HG03097 (cell line): ENCODE measurements at regions not wholly inside any gene's neighbourhood (a gene's known extent, or its start where the extent isn't known, plus 50 kb on each side); places are given as distances from the start of the nearest gene placed in this dataset.

Experiments
- ATAC-seq: cut with Tn5 transposase; IDR thresholded peaks from one replicate; pipeline ENCODE4 v1.9.1; 2021; ENCODE audit not compliant: unreplicated experiment, low FRiP score

- no peak for ATAC-seq
These were observed 97.9 kb downstream of the C17orf67 start for GRCh38 chr17:56735842-56736241.

DNA sequence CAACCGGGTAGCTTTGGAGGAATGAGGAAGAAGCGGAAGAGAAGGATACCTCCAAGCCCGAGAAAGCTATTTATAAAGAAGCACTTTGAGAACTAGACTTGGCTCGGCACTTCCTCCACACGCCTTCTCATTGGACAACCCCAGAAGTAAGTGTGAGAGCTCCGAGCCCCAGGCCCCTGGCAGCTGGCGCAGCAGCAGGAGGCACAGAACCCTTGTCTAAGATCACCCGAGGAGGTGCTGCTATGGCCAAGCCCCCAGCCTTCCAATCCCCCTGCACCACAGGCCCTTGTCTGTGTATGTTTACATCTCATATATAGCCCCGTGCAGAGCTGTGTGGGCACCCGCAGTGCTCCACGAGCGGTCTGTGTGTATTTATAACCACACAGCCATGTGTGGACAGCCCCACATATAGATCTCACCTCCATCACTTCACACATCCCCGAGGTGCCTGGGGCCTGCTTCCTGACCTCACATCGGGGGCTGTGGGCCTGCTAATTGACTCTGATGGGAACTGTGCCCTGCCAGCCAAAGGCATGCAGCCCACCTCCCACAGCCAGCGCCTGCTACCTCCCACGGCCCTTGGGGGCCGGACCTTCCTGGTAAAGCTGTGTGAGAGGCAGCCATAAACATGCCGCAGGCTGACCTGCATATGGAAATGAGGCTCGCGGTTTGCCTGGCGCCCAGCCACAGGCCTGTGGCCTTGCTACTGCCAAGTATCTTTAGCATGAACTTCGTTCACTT lies 96.1 kb downstream of the C17orf67 start:
- ATAC-seq, result no peak

DNA sequence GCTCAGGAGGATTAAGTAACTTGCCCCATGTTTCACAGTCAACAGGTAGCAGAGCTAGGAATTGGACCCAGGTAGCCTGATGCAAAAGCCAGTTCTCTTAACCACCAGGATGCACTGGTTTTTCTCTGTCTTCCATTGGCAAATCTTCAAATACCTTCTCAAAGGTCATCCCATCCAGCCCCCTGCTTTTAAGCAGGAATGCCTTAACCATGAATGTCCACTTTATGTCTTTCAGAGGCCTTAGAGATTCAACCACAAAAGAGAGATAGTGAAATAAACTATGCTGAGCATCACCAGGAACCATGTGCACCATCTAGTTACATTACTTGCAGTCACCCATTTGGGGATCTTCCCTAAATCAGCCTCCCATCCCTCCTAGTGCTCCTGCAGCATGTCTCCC lies 94.3 kb downstream of the C17orf67 start:
- ATAC-seq, result no peak

- no peak for ATAC-seq
These were observed 93.9 kb downstream of the C17orf67 start for GRCh38 chr17:56739776-56740175.

- ATAC-seq, result no peak
These were observed 93.2 kb downstream of the C17orf67 start for GRCh38 chr17:56740481-56740880.
